IMR-90 (cell line): ENCODE measurements at regions not wholly inside any gene's neighbourhood (a gene's known extent, or its start where the extent isn't known, plus 50 kb on each side); places are given as distances from the start of the nearest gene placed in this dataset.

Source experiments
- ATAC-seq: fragments of 200-7000 bp; cut with Tn5 transposase; 2 replicates; pipeline ENCODE4 v1.9.1; 2020; ENCODE audit warnings: low read depth, mild to moderate bottlenecking, moderate library complexity
- BruUV-seq: library from RNA; stranded (reverse); fragments of 400-500 nt; replicated peaks from 2 replicates; lab custom pipeline; 2021; lab: Mats Ljungman, UMichigan
- CTCF ChIA-PET: fragments of 300-600 bp; formaldehyde crosslinking; extraction: SDS; loops from one replicate; lab custom pipeline; 2021; ENCODE audit warnings: antibody characterized with exemption; lab: Yijun Ruan, JAX
- POLR2A ChIA-PET: fragments of 300-600 bp; sonication (Branson Sonifier 250); formaldehyde crosslinking; loops from one replicate; lab custom pipeline; 2022; ENCODE audit warnings: antibody characterized with exemption; ENCODE audit not compliant: unreplicated experiment; lab: Charles Lee
- DNase-seq: peaks from one replicate; pipeline ENCODE4 v3.0.0; 2013
- H2AFZ ChIP-seq: replicated peaks from 2 replicates; pipeline ENCODE3; 2013; ENCODE audit warnings: low read length, mild to moderate bottlenecking; ENCODE audit not compliant: poor library complexity
- H2AK5ac ChIP-seq: 2 replicates; pipeline ENCODE4 v1.6.1; 2013; ENCODE audit warnings: low read depth, low read length, inconsistent platforms
- H2AK9ac ChIP-seq: replicated peaks from 2 replicates; pipeline ENCODE3; 2013; ENCODE audit warnings: mild to moderate bottlenecking, low read depth, low read length, moderate library complexity; ENCODE audit not compliant: poor library complexity
- H2BK120ac ChIP-seq: 2 replicates; pipeline ENCODE4 v1.6.1; 2013; ENCODE audit warnings: low read depth, low read length, inconsistent platforms
- H2BK15ac ChIP-seq: 3 replicates; pipeline ENCODE4 v1.6.1; 2013; ENCODE audit warnings: low read depth, low read length, inconsistent platforms
- H2BK20ac ChIP-seq: 2 replicates; pipeline ENCODE4 v1.6.1; 2013; ENCODE audit warnings: low read depth, mild to moderate bottlenecking, inconsistent platforms, low read length, moderate library complexity
- H2BK5ac ChIP-seq: 2 replicates; pipeline ENCODE4 v1.6.1; 2013; ENCODE audit warnings: mild to moderate bottlenecking, low read depth, low read length, inconsistent platforms; ENCODE audit not compliant: poor library complexity, severe bottlenecking
- H3K14ac ChIP-seq: replicated peaks from 2 replicates; pipeline ENCODE4 v1.6.1; 2013; ENCODE audit warnings: low read depth, low read length, inconsistent platforms
- H3K18ac ChIP-seq: 2 replicates; pipeline ENCODE4 v1.6.1; 2013; ENCODE audit warnings: low read depth, low read length, control low read depth
- H3K23ac ChIP-seq: 2 replicates; pipeline ENCODE4 v1.6.1; 2013; ENCODE audit warnings: low read depth, low read length, inconsistent platforms
- H3K27ac ChIP-seq: 2 replicates; pipeline ENCODE4 v1.5.1; 2013; ENCODE audit warnings: mild to moderate bottlenecking, control low read depth, low read length; ENCODE audit not compliant: insufficient read depth
- H3K27me3 ChIP-seq: 2 replicates; pipeline ENCODE4 v1.6.1; 2013; ENCODE audit warnings: low read length; ENCODE audit not compliant: control insufficient read depth, insufficient read depth
- H3K36me3 ChIP-seq: 2 replicates; pipeline ENCODE4 v1.6.1; 2013; ENCODE audit warnings: low read length, mixed read lengths; ENCODE audit not compliant: control insufficient read depth, insufficient read depth
- H3K4ac ChIP-seq: 2 replicates; pipeline ENCODE4 v1.6.1; 2013; ENCODE audit warnings: low read depth, low read length, inconsistent platforms
- H3K4me1 ChIP-seq: 2 replicates; pipeline ENCODE4 v1.6.1; 2013; ENCODE audit warnings: low read length, mixed read lengths; ENCODE audit not compliant: control insufficient read depth, insufficient read depth
- H3K4me2 ChIP-seq: 2 replicates; pipeline ENCODE4 v1.6.1; 2013; ENCODE audit warnings: low read depth, mild to moderate bottlenecking, control low read depth, low read length, moderate library complexity
- H3K4me3 ChIP-seq: 2 replicates; pipeline ENCODE4 v1.5.1; 2013; ENCODE audit warnings: low read depth, mild to moderate bottlenecking, control low read depth, low read length, moderate library complexity; ENCODE audit not compliant: insufficient read depth
- H3K56ac ChIP-seq: 2 replicates; pipeline ENCODE4 v1.6.1; 2013; ENCODE audit warnings: low read length, inconsistent platforms; ENCODE audit not compliant: insufficient read depth; ENCODE audit errors: extremely low read depth
- H3K79me1 ChIP-seq, 2 experiments: 2 replicates each; pipeline ENCODE4 v1.6.1; 2013; ENCODE audit warnings: low read length in 2 of 2, inconsistent platforms in 1 of 2, low read depth in 1 of 2
- H3K9ac ChIP-seq: 2 replicates; pipeline ENCODE4 v1.6.1; 2013; ENCODE audit warnings: low read depth, low read length, control low read depth
- H3K9me1 ChIP-seq: 2 replicates; pipeline ENCODE4 v1.6.1; 2013; ENCODE audit warnings: low read length, inconsistent platforms; ENCODE audit not compliant: insufficient read depth
- H3K9me3 ChIP-seq: 2 replicates; pipeline ENCODE4 v1.6.1; 2013; ENCODE audit warnings: low read length; ENCODE audit not compliant: control insufficient read depth, insufficient read depth
- H4K20me1 ChIP-seq: 2 replicates; pipeline ENCODE4 v1.6.1; 2013; ENCODE audit warnings: low read length, inconsistent platforms; ENCODE audit not compliant: insufficient read depth
- H4K5ac ChIP-seq: 2 replicates; pipeline ENCODE4 v1.6.1; 2013; ENCODE audit warnings: mild to moderate bottlenecking, low read depth, low read length, control low read depth
- H4K8ac ChIP-seq, 2 experiments: 2 replicates each; pipeline ENCODE4 v1.6.1; 2013; ENCODE audit warnings: low read depth in 2 of 2, low read length in 2 of 2, control low read depth in 1 of 2, inconsistent platforms in 1 of 2
- H4K91ac ChIP-seq: 2 replicates; pipeline ENCODE4 v1.6.1; 2013; ENCODE audit warnings: low read depth, low read length, inconsistent platforms; ENCODE audit not compliant: insufficient read depth
- POLR2A ChIP-seq: IDR thresholded peaks from 2 replicates; pipeline ENCODE4 v1.6.1; 2012; ENCODE audit warnings: mild to moderate bottlenecking, low read depth, low read length
- WGBS, 2 experiments: methylation state at CpG; one replicate each; pipeline versions ENCODE4 v1.1.5 to v1.1.7; 2013; ENCODE audit warnings: missing lambda C conversion rate in 2 of 2; ENCODE audit not compliant: insufficient read length in 1 of 2; ENCODE audit errors: extremely low coverage in 2 of 2; 5-methylcytosine and 5-hydroxymethylcytosine counted together
- dilution Hi-C: fragments of 300-500 bp; cut with HindIII; formaldehyde crosslinking; loops from one replicate; pipeline ENCODE4 v1.14.3; 2018; ENCODE audit warnings: low sequenced_read_pairs; ENCODE audit not compliant: unreplicated experiment
- in situ Hi-C: fragments of 300-500 bp; cut with MboI; formaldehyde crosslinking; loops from 3 replicates; pipeline ENCODE4 v1.14.3; 2019; ENCODE audit warnings: low sequenced_read_pairs, inconsistent platforms, mixed read lengths
- intact Hi-C: fragments of 100-400 bp; cut with micrococcal nuclease; formaldehyde crosslinking; loops from 2 replicates; pipeline ENCODE4 v1.10.0; 2022

GRCh38 chr12:107169200-107169599 is 75.9 kb upstream of the CRY1 start:
- no peak overlapping the region for H3K18ac ChIP-seq
- BruUV-seq: no TSS peak
- in situ Hi-C loops (no loop called here), intact Hi-C loops (no loop called here), dilution Hi-C loops (no loop called here)
- H3K36me3 ChIP-seq: no peaks in the 10 kb centered on the region
- H3K9me1 ChIP-seq: no peaks in the 10 kb centered on the region
- no peak overlapping the region for H3K23ac ChIP-seq
- no peaks in the 10 kb centered on the region for H4K20me1 ChIP-seq
- no peak overlapping the region for H3K9ac ChIP-seq
- ChIA-PET POLR2A (no interaction called here), CTCF (no interaction called here)
- H3K9me3 ChIP-seq: no peaks in the 10 kb centered on the region
- H3K79me1 ChIP-seq: no peaks in the 10 kb centered on the region
- H2BK15ac ChIP-seq: no peak overlapping the region
- WGBS, 2 experiments: 69% methylated on average over 2 of the region's 6 CpGs; no CpG with 5 or more reads in 1 of the 2 experiments
- H2BK120ac ChIP-seq: no peak overlapping the region
- no peak overlapping the region for H4K91ac ChIP-seq
- H3K4me2 ChIP-seq: no peak overlapping the region
- no peak for TF ChIP-seq POLR2A
- H3K4ac ChIP-seq: no peak overlapping the region
- no peak for DNase-seq
- H2AK9ac ChIP-seq: no peak overlapping the region
- peaks cover 4% of the 10 kb centered on the region for H3K4me1 ChIP-seq
- no peak overlapping the region for H2AK5ac ChIP-seq
- no peak overlapping the region for H3K14ac ChIP-seq
- no peak overlapping the region for H4K5ac ChIP-seq
- H2BK5ac ChIP-seq: no peak overlapping the region
- no peak overlapping the region for H3K4me3 ChIP-seq
- H3K56ac ChIP-seq: no peak overlapping the region
- H4K8ac ChIP-seq: no peak overlapping the region
- no peak overlapping the region for H2BK20ac ChIP-seq
- no peak overlapping the region for H3K27ac ChIP-seq
- no peak for ATAC-seq
- no peaks in the 10 kb centered on the region; the same call in 1 of the 2 replicates for H3K27me3 ChIP-seq
- no peak overlapping the region for H2AFZ ChIP-seq
